ENCODE measurements at regions not wholly inside any gene's neighbourhood (a gene's known extent, or its start where the extent isn't known, plus 50 kb on each side); places are given as distances from the start of the nearest gene placed in this dataset.

- FAIRE-seq (no peak), ATAC-seq (no peak), DNase-seq (ENCODE audit: low read depth in 1 of 2, low spot score in 1 of 2) (no peak)
- no peaks in the 10 kb centered on the region for H3K9me3 ChIP-seq
- no peak overlapping the region for H3K27ac ChIP-seq
- no peak for TF ChIP-seq SREBF2 (IDR thresholded peaks at IDR 0.05)
- TF ChIP-seq KDM1A (IDR thresholded peaks at IDR 0.05; ENCODE audit: low read depth) = no peak
- TF ChIP-seq RFX5 (IDR thresholded peaks at IDR 0.05) = no peak
- no peak for TF ChIP-seq HOXA7 (CRISPR knock-in tag; IDR thresholded peaks at IDR 0.05)
- no peak for TF ChIP-seq CBX2 (IDR thresholded peaks at IDR 0.05; ENCODE audit: borderline replicate concordance, low read depth)
- TF ChIP-seq SMC3 (IDR thresholded peaks at IDR 0.05) = no peak
- no peak for TF ChIP-seq HMGXB4 (CRISPR knock-in tag; IDR thresholded peaks at IDR 0.05; ENCODE audit: borderline replicate concordance)
- no peak for TF ChIP-seq NPAS2 (CRISPR knock-in tag; IDR thresholded peaks at IDR 0.05; ENCODE audit: borderline replicate concordance)
- TF ChIP-seq ZSCAN20 (CRISPR knock-in tag; IDR thresholded peaks at IDR 0.05) = no peak
- no peak for TF ChIP-seq HOXB13 (CRISPR knock-in tag; IDR thresholded peaks at IDR 0.05; ENCODE audit: low read depth)
- no peak for TF ChIP-seq FOSB (CRISPR knock-in tag; IDR thresholded peaks at IDR 0.05)
- no peak for TF ChIP-seq E2F6 (IDR thresholded peaks at IDR 0.05; ENCODE audit: borderline replicate concordance, low read depth)
- TF ChIP-seq MAFK (IDR thresholded peaks at IDR 0.05; ENCODE audit: partially characterized antibody) = no peak
- no peak for TF ChIP-seq PBX3 (IDR thresholded peaks at IDR 0.05)
- no peak for TF ChIP-seq RARB (CRISPR knock-in tag; IDR thresholded peaks at IDR 0.05)
- TF ChIP-seq MAX (IDR thresholded peaks at IDR 0.05) = no peak
- no peak for TF ChIP-seq EHF (CRISPR knock-in tag; IDR thresholded peaks at IDR 0.05)
- no peak for TF ChIP-seq MAZ (IDR thresholded peaks at IDR 0.05; ENCODE audit: borderline replicate concordance, low read depth, low read length)
- TF ChIP-seq BHLHE40 (IDR thresholded peaks at IDR 0.05; ENCODE audit: low read depth, low read length) = no peak
- TF ChIP-seq FOSL2 (IDR thresholded peaks at IDR 0.05) = no peak
- no peak for TF ChIP-seq FOSL2 (CRISPR knock-in tag; IDR thresholded peaks at IDR 0.05)
- ChIA-PET POLR2A (no interaction called here), CTCF (interaction anchor here (1.0 to 1.3 kb wide), 2 partner anchors 23 to 97 kb away, joined by 3 to 4 read pairs; no protein-coding TSS in a partner anchor)
- no peak overlapping the region for H3K4me3 ChIP-seq
- no peak overlapping the region for H3K4me2 ChIP-seq
- no peaks in the 10 kb centered on the region for H3K4me1 ChIP-seq
These were observed 188.0 kb upstream of the SASH1 start for GRCh38 chr6:148154668-148155067.

GRCh38 chr6:148155293-148155692, 187.3 kb upstream of the SASH1 start:
- H3K9me3 ChIP-seq = no peaks in the 10 kb centered on the region
- no peaks in the 10 kb centered on the region for H3K4me1 ChIP-seq
- DNase-seq (ENCODE audit: low read depth in 1 of 2, low spot score in 1 of 2) (no peak), FAIRE-seq (no peak), ATAC-seq (no peak)
- no peak overlapping the region for H3K4me3 ChIP-seq
- H3K4me2 ChIP-seq = no peak overlapping the region
- WGBS (ENCODE audit: missing lambda C conversion rate) = 76% methylated on average over 6 of the region's 6 CpGs
- CTCF ChIA-PET = interaction anchor here (1.3 kb wide), 1 partner anchor 22 kb away, joined by 4 read pairs; no protein-coding TSS in a partner anchor
- TF ChIP-seq ZNF302 (CRISPR knock-in tag; IDR thresholded peaks at IDR 0.05) (no peak), FOXS1 (CRISPR knock-in tag; IDR thresholded peaks at IDR 0.05) (no peak), ELK1 (IDR thresholded peaks at IDR 0.05; ENCODE audit: low read depth, low read length) (no peak), RARB (CRISPR knock-in tag; IDR thresholded peaks at IDR 0.05) (no peak)
- H3K27ac ChIP-seq = no peak overlapping the region
- POLR2A ChIA-PET = no interaction called here
